Skeletal muscle tissue (tissue), 3 donors: ENCODE measurements at regions not wholly inside any gene's neighbourhood (a gene's known extent, or its start where the extent isn't known, plus 50 kb on each side); places are given as distances from the start of the nearest gene placed in this dataset.

Experiments used
- H3K27ac ChIP-seq: one replicate; pipeline ENCODE4 v1.7.0; 2013; ENCODE audit warnings: mild to moderate bottlenecking, low read depth, low read length, inconsistent platforms
- H3K27me3 ChIP-seq, 3 donors: one replicate each; pipeline ENCODE4 v1.7.0; 2013; ENCODE audit warnings: low read length in 3 of 3; ENCODE audit not compliant: control insufficient read depth in 3 of 3, insufficient read depth in 3 of 3
- H3K36me3 ChIP-seq, 3 donors: one replicate each; pipeline ENCODE4 v1.7.0; 2013; ENCODE audit warnings: low read length in 3 of 3; ENCODE audit not compliant: control insufficient read depth in 3 of 3, insufficient read depth in 3 of 3
- H3K4me1 ChIP-seq, 3 donors: one replicate each; pipeline ENCODE4 v1.7.0; 2013; ENCODE audit warnings: low read length in 3 of 3, mild to moderate bottlenecking in 3 of 3; ENCODE audit not compliant: control insufficient read depth in 3 of 3, insufficient read depth in 3 of 3
- H3K4me3 ChIP-seq, 3 donors: one replicate each; pipeline ENCODE4 v1.7.0; 2013; ENCODE audit warnings: low read length in 3 of 3
- H3K9ac ChIP-seq, 3 donors: one replicate each; pipeline ENCODE4 v1.7.0; 2013; ENCODE audit warnings: low read length in 3 of 3, mild to moderate bottlenecking in 3 of 3, moderate library complexity in 2 of 3, low read depth in 1 of 3
- H3K9me3 ChIP-seq, 3 donors: one replicate each; pipeline ENCODE4 v1.7.0; 2013; ENCODE audit warnings: low read length in 3 of 3; ENCODE audit not compliant: control insufficient read depth in 3 of 3
- donor health status: Osteomylitis.

- no peak overlapping the region for H3K4me3 ChIP-seq
- no peak overlapping the region for H3K27ac ChIP-seq
- no peak overlapping the region for H3K9ac ChIP-seq
- H3K9me3 ChIP-seq = no peaks in the 10 kb centered on the region
- no peaks in the 10 kb centered on the region for H3K4me1 ChIP-seq
- H3K36me3 ChIP-seq = no peaks in the 10 kb centered on the region
- peaks cover 8 to 30% (median 30%) of the 10 kb centered on the region in 3 donors for H3K27me3 ChIP-seq
Measured at GRCh38 chr10:123557366-123558108, 108.6 kb upstream of the GPR26 start.

GRCh38 chr10:123558651-123559050 lies 107.5 kb upstream of the GPR26 start:
- H3K4me1 ChIP-seq = no peaks in the 10 kb centered on the region
- no peaks in the 10 kb centered on the region for H3K9me3 ChIP-seq
- H3K4me3 ChIP-seq = no peak overlapping the region
- H3K27ac ChIP-seq = no peak overlapping the region
- no peak overlapping the region for H3K9ac ChIP-seq
- H3K36me3 ChIP-seq = no peaks in the 10 kb centered on the region
- peaks cover 8 to 29% (median 21%) of the 10 kb centered on the region in 3 donors for H3K27me3 ChIP-seq

GRCh38 chr10:123559066-123559822 lies 106.9 kb upstream of the GPR26 start:
- Histone ChIP-seq H3K4me1 (no peaks in the 10 kb centered on the region), H3K27me3 (peaks cover 8 to 29% (median 16%) of the 10 kb centered on the region in 3 donors), H3K9me3 (no peaks in the 10 kb centered on the region), H3K36me3 (no peaks in the 10 kb centered on the region), H3K9ac (no peak overlapping the region), H3K4me3 (no peak overlapping the region), H3K27ac (no peak overlapping the region)

GRCh38 chr10:123559823-123560092 lies 106.4 kb upstream of the GPR26 start:
- no peak overlapping the region for H3K9ac ChIP-seq
- no peaks in the 10 kb centered on the region for H3K9me3 ChIP-seq
- no peak overlapping the region for H3K4me3 ChIP-seq
- H3K27ac ChIP-seq = no peak overlapping the region
- no peaks in the 10 kb centered on the region for H3K4me1 ChIP-seq
- H3K27me3 ChIP-seq = peaks cover 6 to 27% (median 16%) of the 10 kb centered on the region in 3 donors
- no peaks in the 10 kb centered on the region for H3K36me3 ChIP-seq

- Histone ChIP-seq H3K4me3 (no peak overlapping the region), H3K27me3 (peaks cover 1 to 25% (median 14%) of the 10 kb centered on the region in 3 donors), H3K36me3 (no peaks in the 10 kb centered on the region), H3K4me1 (no peaks in the 10 kb centered on the region), H3K9me3 (no peaks in the 10 kb centered on the region), H3K9ac (no peak overlapping the region), H3K27ac (no peak overlapping the region)
Measured at GRCh38 chr10:123560301-123561140, 105.6 kb upstream of the GPR26 start.

GRCh38 chr10:123561141-123561440 lies 105.1 kb upstream of the GPR26 start:
- peaks cover 0 to 22% (median 9%) of the 10 kb centered on the region in 3 donors for H3K27me3 ChIP-seq
- no peaks in the 10 kb centered on the region for H3K36me3 ChIP-seq
- no peaks in the 10 kb centered on the region for H3K9me3 ChIP-seq
- H3K4me3 ChIP-seq = no peak overlapping the region
- no peak overlapping the region for H3K27ac ChIP-seq
- no peak overlapping the region for H3K9ac ChIP-seq
- no peaks in the 10 kb centered on the region for H3K4me1 ChIP-seq

GRCh38 chr10:123562387-123562786 lies 103.8 kb upstream of the GPR26 start:
- Histone ChIP-seq H3K4me1 (no peaks in the 10 kb centered on the region), H3K27me3 (peaks cover 0 to 17% (median 13%) of the 10 kb centered on the region in 3 donors), H3K9ac (no peak overlapping the region)

GRCh38 chr10:123562811-123563580 lies 103.2 kb upstream of the GPR26 start:
- H3K9ac ChIP-seq = no peak overlapping the region
- H3K27me3 ChIP-seq = peaks cover 0 to 18% (median 15%) of the 10 kb centered on the region in 3 donors
- no peaks in the 10 kb centered on the region for H3K36me3 ChIP-seq
- no peak overlapping the region for H3K27ac ChIP-seq
- H3K4me3 ChIP-seq = no peak overlapping the region
- no peaks in the 10 kb centered on the region for H3K9me3 ChIP-seq
- H3K4me1 ChIP-seq = no peaks in the 10 kb centered on the region

More at GRCh38 chr10:123562387-123562786, 103.8 kb upstream of the GPR26 start:
- Histone ChIP-seq H3K4me3 (no peak overlapping the region), H3K27ac (no peak overlapping the region), H3K36me3 (no peaks in the 10 kb centered on the region), H3K9me3 (no peaks in the 10 kb centered on the region)

GRCh38 chr10:123563581-123563855 lies 102.6 kb upstream of the GPR26 start:
- Histone ChIP-seq H3K4me3 (no peak overlapping the region), H3K27ac (no peak overlapping the region), H3K4me1 (no peaks in the 10 kb centered on the region), H3K9ac (no peak overlapping the region), H3K27me3 (peaks cover under 1 to 23% (median 17%) of the 10 kb centered on the region in 3 donors), H3K36me3 (no peaks in the 10 kb centered on the region), H3K9me3 (no peaks in the 10 kb centered on the region)
